ENCODE measurements at regions not wholly inside any gene's neighbourhood (a gene's known extent, or its start where the extent isn't known, plus 50 kb on each side); places are given as distances from the start of the nearest gene placed in this dataset.

DNA sequence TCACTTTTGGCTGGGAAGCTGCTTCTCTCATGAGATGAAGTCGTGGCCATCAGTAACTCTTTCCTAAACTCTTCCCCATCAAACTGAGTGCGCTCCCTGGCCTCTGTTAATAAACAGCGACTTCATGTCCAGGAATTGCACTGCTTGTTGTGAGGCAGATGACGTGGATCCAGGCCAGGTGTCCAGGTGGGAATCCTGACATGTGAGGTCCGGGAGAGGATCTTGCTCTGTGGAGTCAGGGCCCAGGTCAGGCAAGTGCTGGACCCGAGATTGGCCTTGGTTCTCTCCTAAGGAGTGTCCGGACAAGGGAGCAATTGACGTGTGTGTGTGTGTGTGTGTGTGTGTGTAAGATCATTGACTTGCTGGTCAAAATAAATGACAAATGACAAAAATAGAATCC, 362.7 kb downstream of the GLRX3 start:
- FAIRE-seq, result no peak
- Histone ChIP-seq H3K9me3 (ENCODE audit: control insufficient read depth, low read depth, low read length) (peaks cover 18% of the 10 kb centered on the region), H3K79me2 (ENCODE audit: control insufficient read depth, insufficient read depth, low read length) (no peaks in the 10 kb centered on the region), H3K9me1 (ENCODE audit: control insufficient read depth, extremely low read depth, insufficient read depth, low read length) (no peaks in the 10 kb centered on the region), H3K27me3 (ENCODE audit: control insufficient read depth, extremely low read depth, insufficient read depth, low read length) (no peaks in the 10 kb centered on the region), H3K36me3 (ENCODE audit: control insufficient read depth in 2 of 2, extremely low read depth in 1 of 2, insufficient read depth in 2 of 2, low read length in 2 of 2) (no peaks in the 10 kb centered on the region), H3K4me3 (ENCODE audit: control insufficient read depth in 2 of 3, extremely low read depth in 1 of 3, insufficient read depth in 2 of 3, low read depth in 1 of 3, low read length in 3 of 3) (no peak overlapping the region), H2AFZ (ENCODE audit: control insufficient read depth, low read length) (no peak overlapping the region), H3K9ac (ENCODE audit: control insufficient read depth, extremely low read depth, insufficient read depth, low read length) (no peak overlapping the region), H3K4me2 (ENCODE audit: control insufficient read depth, extremely low read depth, insufficient read depth, low read depth, low read length) (no peak overlapping the region), H3K4me1 (ENCODE audit: control insufficient read depth, extremely low read depth, insufficient read depth, low read length) (no peaks in the 10 kb centered on the region), H3K27ac (ENCODE audit: control insufficient read depth, insufficient read depth, low read length) (no peak overlapping the region), H4K20me1 (ENCODE audit: control insufficient read depth, extremely low read depth, insufficient read depth, low read length) (no peaks in the 10 kb centered on the region)
- TF ChIP-seq, protein P1, sequence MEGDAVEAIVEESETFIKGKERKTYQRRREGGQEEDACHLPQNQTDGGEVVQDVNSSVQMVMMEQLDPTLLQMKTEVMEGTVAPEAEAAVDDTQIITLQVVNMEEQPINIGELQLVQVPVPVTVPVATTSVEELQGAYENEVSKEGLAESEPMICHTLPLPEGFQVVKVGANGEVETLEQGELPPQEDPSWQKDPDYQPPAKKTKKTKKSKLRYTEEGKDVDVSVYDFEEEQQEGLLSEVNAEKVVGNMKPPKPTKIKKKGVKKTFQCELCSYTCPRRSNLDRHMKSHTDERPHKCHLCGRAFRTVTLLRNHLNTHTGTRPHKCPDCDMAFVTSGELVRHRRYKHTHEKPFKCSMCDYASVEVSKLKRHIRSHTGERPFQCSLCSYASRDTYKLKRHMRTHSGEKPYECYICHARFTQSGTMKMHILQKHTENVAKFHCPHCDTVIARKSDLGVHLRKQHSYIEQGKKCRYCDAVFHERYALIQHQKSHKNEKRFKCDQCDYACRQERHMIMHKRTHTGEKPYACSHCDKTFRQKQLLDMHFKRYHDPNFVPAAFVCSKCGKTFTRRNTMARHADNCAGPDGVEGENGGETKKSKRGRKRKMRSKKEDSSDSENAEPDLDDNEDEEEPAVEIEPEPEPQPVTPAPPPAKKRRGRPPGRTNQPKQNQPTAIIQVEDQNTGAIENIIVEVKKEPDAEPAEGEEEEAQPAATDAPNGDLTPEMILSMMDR (optimal IDR thresholded peaks at IDR 0.05 in 1 of 3, IDR thresholded peaks at IDR 0.05 in 1 of 3, conservative IDR thresholded peaks at IDR 0.05 in 1 of 3; ENCODE audit: extremely low read depth in 1 of 3, insufficient read depth in 2 of 3, low read length in 3 of 3), result no peak
- TF ChIP-seq EZH2 (IDR thresholded peaks at IDR 0.05; ENCODE audit: low read length), result no peak
- dilution Hi-C loops (cut with MboI; ENCODE audit: extremely low pct_ligation_motif_present, low sequenced_read_pairs), result no loop called here
- no peak for DNase-seq (ENCODE audit: low read depth, low spot score)

DNA sequence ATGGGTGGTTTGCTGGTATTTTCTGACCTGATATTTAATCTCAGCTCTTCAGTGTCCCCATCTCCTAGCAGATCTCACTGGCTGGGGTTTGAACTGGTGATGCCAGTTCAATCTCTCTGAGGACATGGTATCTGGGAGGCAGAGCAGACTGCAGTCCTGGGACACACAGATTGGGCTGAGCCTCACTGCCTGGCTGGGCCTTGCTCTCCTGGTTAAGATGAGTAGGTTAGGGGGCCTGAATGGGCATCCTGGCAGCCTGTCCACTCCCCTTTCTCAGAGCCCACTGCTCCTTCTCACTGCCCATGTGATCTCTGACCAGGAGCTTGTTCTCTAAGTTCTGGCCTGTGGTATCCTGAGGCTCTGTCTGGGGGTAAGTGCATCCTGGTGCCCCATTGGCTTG, 363.4 kb downstream of the GLRX3 start:
- no peak for TF ChIP-seq EZH2 (IDR thresholded peaks at IDR 0.05; ENCODE audit: low read length)
- TF ChIP-seq, protein P1 (optimal IDR thresholded peaks at IDR 0.05 in 1 of 3, IDR thresholded peaks at IDR 0.05 in 1 of 3, conservative IDR thresholded peaks at IDR 0.05 in 1 of 3; ENCODE audit: extremely low read depth in 1 of 3, insufficient read depth in 2 of 3, low read length in 3 of 3), result no peak
- Histone ChIP-seq H3K27me3 (ENCODE audit: control insufficient read depth, extremely low read depth, insufficient read depth, low read length) (no peaks in the 10 kb centered on the region), H4K20me1 (ENCODE audit: control insufficient read depth, extremely low read depth, insufficient read depth, low read length) (no peaks in the 10 kb centered on the region), H2AFZ (ENCODE audit: control insufficient read depth, low read length) (no peak overlapping the region), H3K9me3 (ENCODE audit: control insufficient read depth, low read depth, low read length) (peaks cover 18% of the 10 kb centered on the region), H3K36me3 (ENCODE audit: control insufficient read depth in 2 of 2, extremely low read depth in 1 of 2, insufficient read depth in 2 of 2, low read length in 2 of 2) (no peaks in the 10 kb centered on the region), H3K79me2 (ENCODE audit: control insufficient read depth, insufficient read depth, low read length) (no peaks in the 10 kb centered on the region), H3K9me1 (ENCODE audit: control insufficient read depth, extremely low read depth, insufficient read depth, low read length) (no peaks in the 10 kb centered on the region), H3K4me2 (ENCODE audit: control insufficient read depth, extremely low read depth, insufficient read depth, low read depth, low read length) (no peak overlapping the region), H3K4me3 (ENCODE audit: control insufficient read depth in 2 of 3, extremely low read depth in 1 of 3, insufficient read depth in 2 of 3, low read depth in 1 of 3, low read length in 3 of 3) (no peak overlapping the region), H3K9ac (ENCODE audit: control insufficient read depth, extremely low read depth, insufficient read depth, low read length) (no peak overlapping the region), H3K4me1 (ENCODE audit: control insufficient read depth, extremely low read depth, insufficient read depth, low read length) (no peaks in the 10 kb centered on the region), H3K27ac (ENCODE audit: control insufficient read depth, insufficient read depth, low read length) (no peak overlapping the region)
- no peak for DNase-seq (ENCODE audit: low read depth, low spot score)
- dilution Hi-C loops (cut with MboI; ENCODE audit: extremely low pct_ligation_motif_present, low sequenced_read_pairs), result no loop called here
- no peak for FAIRE-seq
